HL-60 (cell line): ENCODE measurements at regions not wholly inside any gene's neighbourhood (a gene's known extent, or its start where the extent isn't known, plus 50 kb on each side); places are given as distances from the start of the nearest gene placed in this dataset.
"Not testable (repeated sequence)": the region's sequence is repeated elsewhere in the genome, so short reads cannot be mapped to it uniquely, and the experiment has no call there.

Experiments
- DNase-seq, 2 experiments: peaks; one replicate each; pipeline ENCODE4 v3.0.0-alpha.2; 2010 to 2020; ENCODE audit warnings: low read depth in 1 of 2, low spot score in 1 of 2
- H3K27ac ChIP-seq: fragments of 250-450 bp; sonication (Bioruptor Pico); replicated peaks from 2 replicates; pipeline ENCODE4 v1.5.1; 2020; ENCODE audit warnings: mild to moderate bottlenecking, moderate library complexity
- H3K27me3 ChIP-seq: fragments of 250-450 bp; sonication (Bioruptor Pico); 2 replicates; pipeline ENCODE4 v1.5.1; 2021; ENCODE audit warnings: mild to moderate bottlenecking, moderate library complexity; ENCODE audit not compliant: insufficient read depth, poor library complexity, severe bottlenecking
- H3K4me3 ChIP-seq: replicated peaks from 2 replicates; pipeline ENCODE4 v1.5.1; 2011; ENCODE audit warnings: mild to moderate bottlenecking, control low read depth, low read length; ENCODE audit not compliant: insufficient read depth
- GABPA ChIP-seq: IDR thresholded peaks from 2 replicates; pipeline ENCODE4 v1.6.1; 2012; ENCODE audit warnings: low read depth
- POLR2AphosphoS5 ChIP-seq: IDR thresholded peaks from 2 replicates; pipeline ENCODE4 v1.6.1; 2012; ENCODE audit warnings: low read depth
- SPI1 ChIP-seq: IDR thresholded peaks from 2 replicates; pipeline ENCODE4 v1.6.1; 2012; ENCODE audit warnings: low read depth, mild to moderate bottlenecking, borderline replicate concordance
- TF ChIP-seq, protein P1 (sequence below): IDR thresholded peaks from one replicate; pipeline ENCODE4 v1.5.1; 2011; ENCODE audit warnings: low read length, control low read depth, inconsistent platforms; ENCODE audit not compliant: insufficient read depth
- TF ChIP-seq, protein P2 (sequence below): IDR thresholded peaks from 2 replicates; pipeline ENCODE4 v1.6.1; 2012; ENCODE audit warnings: low read depth; ENCODE audit not compliant: insufficient replicate concordance

GRCh38 chr10:109762555-109762954 is 160.8 kb downstream of the XPNPEP1 start:
- DNase-seq: no peak
- H3K27ac ChIP-seq: no peak overlapping the region
- TF ChIP-seq POLR2AphosphoS5: no peak
- TF ChIP-seq SPI1: no peak
- TF ChIP-seq, protein P1, sequence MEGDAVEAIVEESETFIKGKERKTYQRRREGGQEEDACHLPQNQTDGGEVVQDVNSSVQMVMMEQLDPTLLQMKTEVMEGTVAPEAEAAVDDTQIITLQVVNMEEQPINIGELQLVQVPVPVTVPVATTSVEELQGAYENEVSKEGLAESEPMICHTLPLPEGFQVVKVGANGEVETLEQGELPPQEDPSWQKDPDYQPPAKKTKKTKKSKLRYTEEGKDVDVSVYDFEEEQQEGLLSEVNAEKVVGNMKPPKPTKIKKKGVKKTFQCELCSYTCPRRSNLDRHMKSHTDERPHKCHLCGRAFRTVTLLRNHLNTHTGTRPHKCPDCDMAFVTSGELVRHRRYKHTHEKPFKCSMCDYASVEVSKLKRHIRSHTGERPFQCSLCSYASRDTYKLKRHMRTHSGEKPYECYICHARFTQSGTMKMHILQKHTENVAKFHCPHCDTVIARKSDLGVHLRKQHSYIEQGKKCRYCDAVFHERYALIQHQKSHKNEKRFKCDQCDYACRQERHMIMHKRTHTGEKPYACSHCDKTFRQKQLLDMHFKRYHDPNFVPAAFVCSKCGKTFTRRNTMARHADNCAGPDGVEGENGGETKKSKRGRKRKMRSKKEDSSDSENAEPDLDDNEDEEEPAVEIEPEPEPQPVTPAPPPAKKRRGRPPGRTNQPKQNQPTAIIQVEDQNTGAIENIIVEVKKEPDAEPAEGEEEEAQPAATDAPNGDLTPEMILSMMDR: no peak
- TF ChIP-seq, protein P2, sequence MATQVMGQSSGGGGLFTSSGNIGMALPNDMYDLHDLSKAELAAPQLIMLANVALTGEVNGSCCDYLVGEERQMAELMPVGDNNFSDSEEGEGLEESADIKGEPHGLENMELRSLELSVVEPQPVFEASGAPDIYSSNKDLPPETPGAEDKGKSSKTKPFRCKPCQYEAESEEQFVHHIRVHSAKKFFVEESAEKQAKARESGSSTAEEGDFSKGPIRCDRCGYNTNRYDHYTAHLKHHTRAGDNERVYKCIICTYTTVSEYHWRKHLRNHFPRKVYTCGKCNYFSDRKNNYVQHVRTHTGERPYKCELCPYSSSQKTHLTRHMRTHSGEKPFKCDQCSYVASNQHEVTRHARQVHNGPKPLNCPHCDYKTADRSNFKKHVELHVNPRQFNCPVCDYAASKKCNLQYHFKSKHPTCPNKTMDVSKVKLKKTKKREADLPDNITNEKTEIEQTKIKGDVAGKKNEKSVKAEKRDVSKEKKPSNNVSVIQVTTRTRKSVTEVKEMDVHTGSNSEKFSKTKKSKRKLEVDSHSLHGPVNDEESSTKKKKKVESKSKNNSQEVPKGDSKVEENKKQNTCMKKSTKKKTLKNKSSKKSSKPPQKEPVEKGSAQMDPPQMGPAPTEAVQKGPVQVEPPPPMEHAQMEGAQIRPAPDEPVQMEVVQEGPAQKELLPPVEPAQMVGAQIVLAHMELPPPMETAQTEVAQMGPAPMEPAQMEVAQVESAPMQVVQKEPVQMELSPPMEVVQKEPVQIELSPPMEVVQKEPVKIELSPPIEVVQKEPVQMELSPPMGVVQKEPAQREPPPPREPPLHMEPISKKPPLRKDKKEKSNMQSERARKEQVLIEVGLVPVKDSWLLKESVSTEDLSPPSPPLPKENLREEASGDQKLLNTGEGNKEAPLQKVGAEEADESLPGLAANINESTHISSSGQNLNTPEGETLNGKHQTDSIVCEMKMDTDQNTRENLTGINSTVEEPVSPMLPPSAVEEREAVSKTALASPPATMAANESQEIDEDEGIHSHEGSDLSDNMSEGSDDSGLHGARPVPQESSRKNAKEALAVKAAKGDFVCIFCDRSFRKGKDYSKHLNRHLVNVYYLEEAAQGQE: no peak
- TF ChIP-seq GABPA: no peak
- H3K27me3 ChIP-seq: no peaks in the 10 kb centered on the region
- no peak overlapping the region for H3K4me3 ChIP-seq

DNA sequence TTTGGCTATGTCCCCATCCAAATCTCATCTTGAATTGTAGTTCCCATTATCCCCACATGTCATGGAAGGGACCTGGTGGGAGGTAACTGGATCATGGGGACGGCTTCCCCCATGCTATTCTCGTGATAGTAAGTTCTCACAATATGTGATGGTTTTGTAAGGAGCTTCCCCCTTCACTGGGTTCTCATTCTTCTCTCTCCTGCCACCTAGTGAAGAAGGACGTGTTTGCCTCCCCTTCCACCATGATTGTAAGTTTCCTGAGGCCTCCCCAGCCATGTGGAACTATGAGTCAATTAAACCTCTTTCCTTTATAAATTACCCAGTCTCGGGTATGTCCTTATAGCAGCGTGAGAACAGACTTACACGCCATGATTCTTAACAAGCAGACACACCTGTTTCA is 165.6 kb downstream of the XPNPEP1 start:
- H3K27me3 ChIP-seq, H3K27ac ChIP-seq, H3K4me3 ChIP-seq: not testable (repeated sequence)
- DNase-seq: peak in 1 of 2 experiments; percentile 21

- no peak overlapping the region for H3K4me3 ChIP-seq
Observed at GRCh38 chr10:109746861-109747260, 176.4 kb downstream of the XPNPEP1 start.

GRCh38 chr10:109744020-109744419 is 179.3 kb downstream of the XPNPEP1 start:
- no peak overlapping the region for H3K27ac ChIP-seq
- no peaks in the 10 kb centered on the region for H3K27me3 ChIP-seq
- no peak for DNase-seq
- no peak overlapping the region for H3K4me3 ChIP-seq
- TF ChIP-seq SPI1: no peak
- TF ChIP-seq, protein P1: no peak
- TF ChIP-seq GABPA: no peak
- TF ChIP-seq, protein P2: no peak
- no peak for TF ChIP-seq POLR2AphosphoS5

More at GRCh38 chr10:109746861-109747260, 176.4 kb downstream of the XPNPEP1 start:
- Histone ChIP-seq H3K27ac (no peak overlapping the region), H3K27me3 (no peaks in the 10 kb centered on the region)
- DNase-seq: no peak
- TF ChIP-seq GABPA: no peak
- TF ChIP-seq, protein P1: no peak
- TF ChIP-seq SPI1: no peak
- TF ChIP-seq POLR2AphosphoS5: no peak
- TF ChIP-seq, protein P2: no peak
